Epithelial cell of proximal tubule (primary cell): ENCODE measurements at regions not wholly inside any gene's neighbourhood (a gene's known extent, or its start where the extent isn't known, plus 50 kb on each side); places are given as distances from the start of the nearest gene placed in this dataset.
"Not testable (repeated sequence)": the region's sequence is repeated elsewhere in the genome, so short reads cannot be mapped to it uniquely, and the experiment has no call there.

ENCODE experiments used
- DNase-seq: peaks from one replicate; pipeline ENCODE4 v3.0.0-alpha.2; 2011; ENCODE audit warnings: low read depth
- H3K4me3 ChIP-seq: 2 replicates; pipeline ENCODE4 v1.5.1; 2011; ENCODE audit warnings: low read depth, mild to moderate bottlenecking, low read length
- TF ChIP-seq, protein P1 (sequence below): conservative IDR thresholded peaks from 2 replicates; pipeline ENCODE4 v1.5.1; 2012; ENCODE audit warnings: low read depth, mild to moderate bottlenecking, low read length

DNA sequence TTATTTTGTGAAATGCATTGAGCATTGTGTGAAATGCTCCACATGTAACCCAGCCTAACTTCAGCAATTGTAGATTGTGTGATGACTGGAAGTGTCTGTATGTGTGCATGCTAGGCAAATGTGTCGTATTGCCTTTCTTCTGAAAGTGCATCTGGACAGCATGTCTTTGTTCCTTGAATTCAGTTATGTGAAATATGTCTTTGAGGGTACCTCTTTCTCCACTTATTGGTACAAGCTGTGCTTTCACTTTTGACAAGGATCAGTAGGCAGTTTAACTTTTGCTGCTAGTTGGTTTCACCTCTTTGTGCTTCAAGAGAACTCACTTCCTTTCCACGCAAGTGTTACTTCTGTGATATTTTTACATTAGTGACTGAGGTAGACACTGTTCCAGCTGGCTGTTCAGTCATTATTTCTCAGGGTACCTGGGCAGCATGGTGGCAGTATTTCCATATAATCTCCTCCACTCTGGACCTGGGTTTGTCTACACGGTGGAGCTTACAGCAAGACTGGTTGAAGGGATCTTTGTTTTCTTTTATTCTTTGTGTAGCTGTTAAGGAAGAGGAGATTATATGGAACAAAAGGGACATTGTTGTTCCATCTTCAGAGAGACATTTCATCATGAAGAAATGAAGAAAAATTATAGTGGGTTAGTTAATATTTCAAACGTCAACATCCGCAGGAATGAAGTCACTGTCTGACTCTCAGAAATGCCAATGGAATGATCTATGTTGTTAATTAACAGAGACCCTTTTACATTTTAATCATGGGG, 175.4 kb downstream of the UTRN start:
- no peak for DNase-seq
- no peak overlapping the region for H3K4me3 ChIP-seq
- TF ChIP-seq, protein P1, sequence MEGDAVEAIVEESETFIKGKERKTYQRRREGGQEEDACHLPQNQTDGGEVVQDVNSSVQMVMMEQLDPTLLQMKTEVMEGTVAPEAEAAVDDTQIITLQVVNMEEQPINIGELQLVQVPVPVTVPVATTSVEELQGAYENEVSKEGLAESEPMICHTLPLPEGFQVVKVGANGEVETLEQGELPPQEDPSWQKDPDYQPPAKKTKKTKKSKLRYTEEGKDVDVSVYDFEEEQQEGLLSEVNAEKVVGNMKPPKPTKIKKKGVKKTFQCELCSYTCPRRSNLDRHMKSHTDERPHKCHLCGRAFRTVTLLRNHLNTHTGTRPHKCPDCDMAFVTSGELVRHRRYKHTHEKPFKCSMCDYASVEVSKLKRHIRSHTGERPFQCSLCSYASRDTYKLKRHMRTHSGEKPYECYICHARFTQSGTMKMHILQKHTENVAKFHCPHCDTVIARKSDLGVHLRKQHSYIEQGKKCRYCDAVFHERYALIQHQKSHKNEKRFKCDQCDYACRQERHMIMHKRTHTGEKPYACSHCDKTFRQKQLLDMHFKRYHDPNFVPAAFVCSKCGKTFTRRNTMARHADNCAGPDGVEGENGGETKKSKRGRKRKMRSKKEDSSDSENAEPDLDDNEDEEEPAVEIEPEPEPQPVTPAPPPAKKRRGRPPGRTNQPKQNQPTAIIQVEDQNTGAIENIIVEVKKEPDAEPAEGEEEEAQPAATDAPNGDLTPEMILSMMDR = no peak

DNA sequence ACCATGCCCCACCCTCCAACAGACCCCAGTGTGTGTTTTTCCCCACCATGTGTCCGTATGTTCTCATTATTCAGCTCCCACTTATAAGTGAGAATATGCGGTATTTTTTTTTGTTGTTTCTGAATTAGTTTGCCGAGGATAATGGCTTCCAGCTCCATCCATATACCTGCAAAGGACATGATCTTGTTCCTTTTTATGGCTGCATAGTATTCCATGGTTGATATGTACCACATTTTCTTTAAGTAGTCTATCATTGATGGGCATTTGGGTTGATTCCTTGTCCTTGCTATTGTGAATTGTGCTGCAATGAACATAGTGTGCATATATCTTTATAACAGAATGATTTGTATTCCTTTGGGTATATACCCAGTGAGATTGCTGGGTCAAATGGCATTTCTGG, 176.9 kb downstream of the UTRN start:
- H3K4me3 ChIP-seq = no peak overlapping the region
- TF ChIP-seq, protein P1 = no peak
- DNase-seq = no peak

DNA sequence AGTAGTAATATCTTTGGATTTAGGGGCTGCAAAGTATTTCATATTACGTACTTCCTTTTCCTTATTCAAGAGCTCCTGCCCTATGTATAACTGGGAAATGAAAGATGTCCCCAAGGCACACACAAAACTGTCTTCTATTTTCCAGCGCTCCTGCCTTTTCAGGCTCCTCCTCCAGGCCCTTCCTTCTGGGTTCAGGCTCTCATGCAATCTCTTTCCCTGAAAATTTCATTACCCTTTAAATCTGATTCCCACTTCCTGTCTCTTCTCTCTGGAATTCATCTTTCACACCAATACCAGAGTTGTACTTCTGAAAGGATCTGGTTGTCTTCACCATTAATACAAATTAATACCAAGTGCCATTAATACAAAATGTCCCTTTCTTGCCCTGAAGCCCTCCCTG, 181.6 kb downstream of the UTRN start:
- TF ChIP-seq, protein P1 = no peak
- no peak overlapping the region for H3K4me3 ChIP-seq
- no peak for DNase-seq

DNA sequence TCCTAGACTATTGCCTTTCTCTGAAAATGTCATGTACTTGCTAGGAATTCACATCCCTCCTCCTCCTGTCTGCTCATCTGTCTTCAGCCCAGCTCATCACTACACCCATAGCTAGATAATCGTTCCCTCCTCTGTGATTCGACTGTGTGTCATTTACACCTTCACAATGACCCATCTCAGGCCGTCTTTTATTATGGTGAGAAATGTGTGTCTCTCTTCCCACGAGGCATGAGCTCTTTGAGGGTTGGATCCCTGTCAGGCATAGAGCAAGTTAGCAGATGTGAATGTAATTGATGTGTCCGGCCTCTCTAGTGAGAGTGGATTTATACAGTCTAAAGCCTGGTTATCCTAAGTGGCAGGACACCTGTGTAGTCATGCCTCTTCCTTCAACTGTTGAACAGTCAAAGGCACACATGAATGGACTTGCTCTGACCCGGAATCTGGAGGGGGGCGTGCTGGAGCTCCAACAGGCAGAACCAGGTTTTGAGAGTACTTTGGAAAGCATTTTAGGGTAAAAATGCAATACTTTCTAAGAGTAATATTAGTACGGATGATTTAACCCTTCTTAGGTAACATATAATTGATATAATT, 182.1 kb downstream of the UTRN start:
- DNase-seq = no peak
- no peak overlapping the region for H3K4me3 ChIP-seq
- TF ChIP-seq, protein P1 = no peak

DNA sequence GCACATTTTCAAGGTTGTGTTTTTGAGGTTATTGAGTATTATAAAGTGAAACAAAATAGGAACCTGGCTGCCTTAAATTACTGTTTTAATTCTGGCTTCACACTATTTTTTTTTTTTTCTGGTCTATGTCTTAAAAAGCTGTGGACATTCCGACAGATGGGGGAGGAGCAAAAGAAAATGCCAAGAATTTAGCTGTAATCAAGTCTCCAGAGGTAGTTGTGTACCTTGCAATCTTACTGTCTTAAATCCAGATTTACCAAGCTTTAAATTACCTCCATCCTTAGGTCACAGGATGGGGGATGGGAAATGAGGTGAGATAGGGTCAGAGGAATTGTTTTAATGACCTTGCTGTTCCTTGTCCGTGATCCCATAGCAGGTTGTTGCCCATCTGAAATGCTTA, 182.8 kb downstream of the UTRN start:
- TF ChIP-seq, protein P1 = no peak
- no peak for DNase-seq
- H3K4me3 ChIP-seq = no peak overlapping the region

DNA sequence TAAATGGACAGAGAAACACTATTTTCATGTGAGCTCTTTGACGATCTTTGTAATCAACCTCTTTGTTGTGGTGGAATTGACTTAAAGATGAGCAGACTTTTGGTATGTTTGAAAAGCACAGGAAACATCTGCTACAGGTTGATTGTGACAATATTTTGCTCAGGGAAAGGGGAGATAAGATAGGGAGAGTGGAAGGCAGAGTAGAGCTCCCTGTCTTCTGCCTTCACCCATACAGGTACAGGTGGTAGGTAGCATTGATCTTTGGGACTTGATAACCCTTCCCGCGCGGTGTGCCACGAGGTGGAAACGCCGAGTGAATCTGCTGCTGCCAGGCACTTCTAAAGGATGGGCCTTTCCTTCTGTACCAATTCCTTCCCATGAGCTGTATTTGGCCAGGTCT, 183.6 kb downstream of the UTRN start:
- no peak for DNase-seq
- H3K4me3 ChIP-seq = no peak overlapping the region
- TF ChIP-seq, protein P1 = no peak

DNA sequence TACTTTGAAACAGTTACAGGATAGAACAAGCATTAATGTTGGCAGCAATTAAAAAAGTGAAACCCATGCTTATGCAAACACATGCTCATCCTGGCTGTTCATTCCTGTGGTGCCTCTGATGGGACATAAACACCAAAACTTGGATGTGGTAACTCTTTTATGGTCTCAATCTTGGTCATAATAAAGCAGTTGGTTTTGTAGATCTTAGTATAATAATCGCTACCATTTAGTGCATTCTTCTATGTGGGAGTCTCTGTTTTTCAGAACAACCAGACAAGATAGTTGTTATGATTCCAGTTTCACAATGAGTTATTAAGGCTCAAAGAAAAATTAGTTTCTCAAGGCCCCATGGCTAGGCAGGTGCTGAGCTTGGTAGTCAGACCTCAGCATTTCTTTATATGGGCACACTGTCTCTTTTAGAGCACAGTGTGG, 184.0 kb downstream of the UTRN start:
- no peak overlapping the region for H3K4me3 ChIP-seq
- TF ChIP-seq, protein P1 = no peak

DNA sequence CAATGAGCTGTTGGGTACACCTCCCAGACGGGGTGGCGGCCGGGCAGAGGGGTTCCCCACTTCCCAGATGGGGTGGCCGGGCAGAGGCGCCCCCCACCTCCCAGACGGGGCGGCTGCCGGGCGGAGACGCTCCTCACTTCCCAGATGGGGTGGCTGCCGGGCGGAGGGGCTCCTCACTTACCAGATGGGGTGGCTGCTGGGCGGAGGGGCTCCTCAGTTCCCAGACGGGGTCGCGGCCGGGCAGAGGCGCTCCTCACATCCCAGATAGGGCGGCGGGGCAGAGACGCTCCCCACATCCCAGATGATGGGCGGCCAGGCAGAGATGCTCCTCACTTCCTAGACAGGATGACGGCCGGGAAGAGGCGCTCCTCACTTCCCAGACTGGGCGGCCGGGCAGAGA, 185.1 kb downstream of the UTRN start:
- DNase-seq, H3K4me3 ChIP-seq: not testable (repeated sequence)

More for the DNA sequence above, 184.0 kb downstream of the UTRN start:
- no peak for DNase-seq
